ENCODE measurements at regions not wholly inside any gene's neighbourhood (a gene's known extent, or its start where the extent isn't known, plus 50 kb on each side); places are given as distances from the start of the nearest gene placed in this dataset.

DNA sequence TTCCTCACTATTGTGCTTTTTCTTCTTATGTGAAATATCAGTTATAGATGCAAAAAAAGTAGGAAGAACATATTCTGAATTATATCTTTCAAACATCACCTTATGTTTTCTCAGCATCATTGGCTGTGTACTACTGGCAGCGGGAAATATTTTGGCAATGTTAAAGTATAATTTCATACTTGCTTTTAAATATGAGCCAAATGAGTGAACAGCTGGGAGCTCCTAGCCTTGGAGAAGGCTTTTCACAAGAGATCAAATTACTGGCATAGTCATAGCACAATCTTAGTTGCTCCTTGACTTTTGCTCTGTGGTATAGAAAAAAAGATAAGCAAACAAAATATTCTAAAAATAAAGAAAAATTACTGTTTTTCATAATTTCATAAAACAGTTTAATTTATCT is 1575.8 kb upstream of the PABPC4L start:
- no peak for DNase-seq

GRCh38 chr4:135775909-135776308 is 1574.3 kb upstream of the PABPC4L start:
- DNase-seq, result no peak

- no peak for DNase-seq
These were observed 1568.9 kb upstream of the PABPC4L start for GRCh38 chr4:135770505-135770904.

GRCh38 chr4:135744928-135745327 is 1543.3 kb upstream of the PABPC4L start:
- no peak for DNase-seq

GRCh38 chr4:135741583-135741982 is 1540.0 kb upstream of the PABPC4L start:
- DNase-seq, result no peak

DNA sequence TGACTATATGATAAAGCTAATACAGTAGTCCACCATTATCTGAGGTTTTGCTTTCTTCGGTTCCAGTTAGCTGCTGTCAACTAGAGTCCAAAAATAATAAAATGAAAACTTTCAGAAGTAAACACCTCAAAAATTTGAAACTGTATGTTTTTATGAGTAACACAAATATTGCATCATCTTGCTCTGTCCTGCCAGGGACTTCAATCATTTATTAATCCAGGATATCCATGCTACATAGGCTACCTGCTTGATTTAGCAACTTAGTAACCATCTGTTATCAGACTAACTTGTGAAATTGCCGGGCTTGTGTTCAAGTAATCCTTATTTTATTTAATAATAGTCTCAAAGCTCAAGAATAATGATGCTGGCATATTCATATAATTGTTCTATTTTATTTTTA is 1537.8 kb upstream of the PABPC4L start:
- DNase-seq, result no peak

- no peak for DNase-seq
These were observed 1533.9 kb upstream of the PABPC4L start for GRCh38 chr4:135735512-135735911.

DNA sequence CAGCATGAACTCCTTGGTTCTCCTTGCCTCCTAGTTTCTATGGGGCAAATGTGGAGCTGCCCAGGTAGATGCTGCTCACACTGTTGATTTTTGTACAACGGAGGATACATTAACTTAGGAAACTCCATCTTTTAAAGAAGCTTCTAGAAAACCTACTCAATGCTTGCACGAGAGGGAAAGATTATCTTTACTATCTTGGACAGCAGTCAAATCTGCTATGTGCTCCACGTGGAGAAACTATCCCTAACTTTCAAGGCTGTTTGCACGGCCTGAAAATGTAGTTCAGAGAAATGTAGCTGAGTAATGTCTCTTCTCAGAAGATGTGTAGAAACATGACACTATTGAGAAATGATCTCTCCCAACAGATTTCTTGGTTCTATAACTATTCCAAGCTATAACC is 1530.9 kb upstream of the PABPC4L start:
- DNase-seq, result no peak

GRCh38 chr4:135731682-135732081 is 1530.1 kb upstream of the PABPC4L start:
- no peak for DNase-seq

GRCh38 chr4:135724421-135724820 is 1522.8 kb upstream of the PABPC4L start:
- DNase-seq, result no peak

- no peak for DNase-seq
These were observed 1516.4 kb upstream of the PABPC4L start for GRCh38 chr4:135718019-135718418.

DNA sequence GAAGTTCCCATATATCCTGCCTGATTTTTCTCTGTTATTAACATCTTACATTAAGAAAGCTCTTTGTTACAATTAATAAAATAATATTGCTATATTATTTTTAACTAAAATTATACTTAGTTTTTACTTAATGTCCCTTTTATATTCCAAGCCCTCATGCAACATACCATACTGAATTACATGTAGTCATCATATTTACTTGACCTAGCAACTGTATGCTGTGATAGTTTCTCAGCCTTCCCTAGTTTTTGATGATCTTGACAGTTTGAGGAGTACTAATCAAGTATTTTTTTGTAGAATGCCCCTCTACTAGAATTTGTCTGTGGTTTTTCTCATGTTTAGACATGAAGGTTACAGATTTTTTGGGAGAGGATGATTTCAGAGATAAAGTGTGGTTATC is 1503.8 kb upstream of the PABPC4L start:
- DNase-seq, result no peak

GRCh38 chr4:135694066-135694465 is 1492.5 kb upstream of the PABPC4L start:
- DNase-seq, result no peak

GRCh38 chr4:135684001-135684400 is 1482.4 kb upstream of the PABPC4L start:
- DNase-seq, result no peak

- no peak for DNase-seq
These were observed 1470.6 kb upstream of the PABPC4L start for GRCh38 chr4:135672202-135672601.

DNA sequence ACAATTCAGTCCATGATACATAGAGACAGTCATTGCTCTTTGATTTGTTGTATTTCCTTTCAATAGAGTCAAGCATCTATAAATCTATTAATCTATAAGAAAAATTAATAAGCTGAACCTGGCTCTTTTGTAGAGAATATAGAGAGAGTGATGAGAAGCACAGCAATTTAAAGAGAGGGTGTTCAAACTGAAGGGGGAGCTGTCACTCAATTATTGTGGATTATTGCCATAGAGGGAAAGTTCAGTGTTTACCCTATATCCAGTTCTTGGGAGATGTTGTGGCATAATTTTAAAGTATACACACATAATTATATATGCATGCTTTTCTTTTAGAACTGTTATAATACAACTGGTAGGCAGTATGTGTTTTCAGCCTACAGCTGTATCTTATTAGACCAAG is 1469.0 kb upstream of the PABPC4L start:
- no peak for DNase-seq

Data from SHP77 (cell line).